ENCODE measurements at regions not wholly inside any gene's neighbourhood (a gene's known extent, or its start where the extent isn't known, plus 50 kb on each side); places are given as distances from the start of the nearest gene placed in this dataset.

GRCh38 chr10:9416331-9416730 lies 1361.8 kb downstream of the GATA3 start:
- Mint-ChIP-seq H3K36me3 (no peaks in the 10 kb centered on the region), H3K4me1 (no peaks in the 10 kb centered on the region), H3K4me3 (no peak overlapping the region), H3K27ac (no peak overlapping the region), H3K9me3 (no peaks in the 10 kb centered on the region), H3K27me3 (ENCODE audit: insufficient read depth, low read depth) (peaks cover 3% of the 10 kb centered on the region)
- no peak overlapping the region for H2AFZ ChIP-seq (replicated peaks)
- H4K20me1 ChIP-seq (ENCODE audit: low read depth) = no peaks in the 10 kb centered on the region
- no peak overlapping the region for H3K4me2 ChIP-seq
- no peak overlapping the region for H3K4me3 ChIP-seq
- no peaks in the 10 kb centered on the region for H3K36me3 ChIP-seq
- no peaks in the 10 kb centered on the region for H3K4me1 ChIP-seq
- H3K27me3 ChIP-seq = no peaks in the 10 kb centered on the region
- H3K9ac ChIP-seq = no peak overlapping the region
- TF ChIP-seq EZH2 (IDR thresholded peaks at IDR 0.05) = no peak
- no peak for TF ChIP-seq EZH2phosphoT487 (IDR thresholded peaks at IDR 0.05)
- TF ChIP-seq, protein P1, sequence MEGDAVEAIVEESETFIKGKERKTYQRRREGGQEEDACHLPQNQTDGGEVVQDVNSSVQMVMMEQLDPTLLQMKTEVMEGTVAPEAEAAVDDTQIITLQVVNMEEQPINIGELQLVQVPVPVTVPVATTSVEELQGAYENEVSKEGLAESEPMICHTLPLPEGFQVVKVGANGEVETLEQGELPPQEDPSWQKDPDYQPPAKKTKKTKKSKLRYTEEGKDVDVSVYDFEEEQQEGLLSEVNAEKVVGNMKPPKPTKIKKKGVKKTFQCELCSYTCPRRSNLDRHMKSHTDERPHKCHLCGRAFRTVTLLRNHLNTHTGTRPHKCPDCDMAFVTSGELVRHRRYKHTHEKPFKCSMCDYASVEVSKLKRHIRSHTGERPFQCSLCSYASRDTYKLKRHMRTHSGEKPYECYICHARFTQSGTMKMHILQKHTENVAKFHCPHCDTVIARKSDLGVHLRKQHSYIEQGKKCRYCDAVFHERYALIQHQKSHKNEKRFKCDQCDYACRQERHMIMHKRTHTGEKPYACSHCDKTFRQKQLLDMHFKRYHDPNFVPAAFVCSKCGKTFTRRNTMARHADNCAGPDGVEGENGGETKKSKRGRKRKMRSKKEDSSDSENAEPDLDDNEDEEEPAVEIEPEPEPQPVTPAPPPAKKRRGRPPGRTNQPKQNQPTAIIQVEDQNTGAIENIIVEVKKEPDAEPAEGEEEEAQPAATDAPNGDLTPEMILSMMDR (IDR thresholded peaks at IDR 0.05) = no peak
- H3K27ac ChIP-seq = no peak overlapping the region
- no peaks in the 10 kb centered on the region for H3F3A ChIP-seq (ENCODE audit: low read depth)
- no peaks in the 10 kb centered on the region for H3K79me2 ChIP-seq (ENCODE audit: low read depth)
- DNase-seq (ENCODE audit: low spot score) = no peak
- H3K9me3 ChIP-seq (ENCODE audit: low read depth) = peaks cover 3% of the 10 kb centered on the region

DNA sequence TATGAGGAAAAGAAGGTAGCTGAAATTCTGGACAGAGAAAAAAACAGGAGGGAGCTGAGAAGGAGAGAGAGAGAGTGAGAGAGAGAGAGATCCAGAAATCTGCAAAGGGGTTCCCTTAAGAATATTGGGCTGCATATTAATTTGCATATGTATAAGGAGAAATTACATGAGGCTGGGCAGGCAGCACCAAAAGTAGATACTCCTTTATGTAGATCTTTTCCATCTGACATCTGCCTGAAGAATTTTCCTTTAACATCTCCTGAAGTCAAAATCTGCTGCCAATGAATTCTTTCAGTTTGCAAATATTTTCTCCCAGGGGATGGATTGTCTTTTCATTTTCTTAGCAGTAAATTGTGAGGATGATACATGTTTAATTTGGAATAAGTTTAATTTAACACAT lies 1365.3 kb downstream of the GATA3 start:
- no peak overlapping the region for H3K4me3 ChIP-seq
- no peaks in the 10 kb centered on the region for H3K4me1 ChIP-seq
- peak overlapping the region; percentile 58 for H2AFZ ChIP-seq (replicated peaks)
- TF ChIP-seq EZH2 (IDR thresholded peaks at IDR 0.05) = no peak
- no peaks in the 10 kb centered on the region for H3K36me3 Mint-ChIP-seq
- no peaks in the 10 kb centered on the region for H3K9me3 Mint-ChIP-seq
- H3K27ac Mint-ChIP-seq = no peak overlapping the region
- peaks cover 3% of the 10 kb centered on the region for H3K27me3 Mint-ChIP-seq (ENCODE audit: insufficient read depth, low read depth)
- no peak overlapping the region for H3K4me3 Mint-ChIP-seq
- H3K79me2 ChIP-seq (ENCODE audit: low read depth) = no peaks in the 10 kb centered on the region
- H4K20me1 ChIP-seq (ENCODE audit: low read depth) = no peaks in the 10 kb centered on the region
- H3K27ac ChIP-seq = no peak overlapping the region
- no peaks in the 10 kb centered on the region for H3K36me3 ChIP-seq
- DNase-seq (ENCODE audit: low spot score) = no peak
- H3K4me2 ChIP-seq = no peak overlapping the region
- H3K9me3 ChIP-seq (ENCODE audit: low read depth) = peaks cover 7% of the 10 kb centered on the region
- no peaks in the 10 kb centered on the region for H3K27me3 ChIP-seq
- no peaks in the 10 kb centered on the region for H3K4me1 Mint-ChIP-seq
- H3F3A ChIP-seq (ENCODE audit: low read depth) = no peaks in the 10 kb centered on the region
- H3K9ac ChIP-seq = no peak overlapping the region

DNA sequence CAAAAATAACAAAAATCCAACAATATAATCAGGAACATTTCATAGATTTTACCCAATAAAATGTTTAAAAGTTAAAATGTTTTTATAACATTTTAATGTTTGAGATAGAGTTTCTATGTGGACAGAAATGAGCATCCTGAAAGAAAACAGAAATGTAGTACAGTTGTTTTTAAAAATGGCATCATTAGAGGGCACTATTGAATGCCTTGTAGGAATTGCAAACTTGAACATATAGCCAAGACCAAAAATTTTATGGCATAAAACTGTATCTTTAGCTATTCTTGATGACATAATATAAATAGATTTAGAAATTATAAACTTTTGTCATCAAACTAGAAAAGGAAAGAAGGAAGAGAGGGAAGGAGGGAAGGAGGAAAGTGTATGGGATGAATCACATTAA lies 1372.7 kb downstream of the GATA3 start:
- no peaks in the 10 kb centered on the region for H3K36me3 Mint-ChIP-seq
- H3K4me3 ChIP-seq = no peak overlapping the region
- H4K20me1 ChIP-seq (ENCODE audit: low read depth) = no peaks in the 10 kb centered on the region
- TF ChIP-seq EZH2phosphoT487 (IDR thresholded peaks at IDR 0.05) (no peak), EZH2 (IDR thresholded peaks at IDR 0.05) (no peak)
- TF ChIP-seq, protein P1 (IDR thresholded peaks at IDR 0.05) = peak; percentile 5
- peaks cover 4% of the 10 kb centered on the region for H3K9me3 ChIP-seq (ENCODE audit: low read depth)
- H3K4me3 Mint-ChIP-seq = no peak overlapping the region
- no peak overlapping the region for H3K9ac ChIP-seq
- no peak for DNase-seq (ENCODE audit: low spot score)
- no peak overlapping the region for H3K27ac Mint-ChIP-seq
- no peaks in the 10 kb centered on the region for H3K9me3 Mint-ChIP-seq
- H3K36me3 ChIP-seq = no peaks in the 10 kb centered on the region
- peaks cover 6% of the 10 kb centered on the region for H3K4me1 ChIP-seq
- no peaks in the 10 kb centered on the region for H3K4me1 Mint-ChIP-seq
- H2AFZ ChIP-seq (replicated peaks) = no peak overlapping the region
- no peak overlapping the region for H3K4me2 ChIP-seq
- H3K79me2 ChIP-seq (ENCODE audit: low read depth) = no peaks in the 10 kb centered on the region
- H3K27me3 Mint-ChIP-seq (ENCODE audit: insufficient read depth, low read depth) = no peaks in the 10 kb centered on the region
- no peaks in the 10 kb centered on the region for H3K27me3 ChIP-seq
- no peak overlapping the region for H3K27ac ChIP-seq
- H3F3A ChIP-seq (ENCODE audit: low read depth) = no peaks in the 10 kb centered on the region

DNA sequence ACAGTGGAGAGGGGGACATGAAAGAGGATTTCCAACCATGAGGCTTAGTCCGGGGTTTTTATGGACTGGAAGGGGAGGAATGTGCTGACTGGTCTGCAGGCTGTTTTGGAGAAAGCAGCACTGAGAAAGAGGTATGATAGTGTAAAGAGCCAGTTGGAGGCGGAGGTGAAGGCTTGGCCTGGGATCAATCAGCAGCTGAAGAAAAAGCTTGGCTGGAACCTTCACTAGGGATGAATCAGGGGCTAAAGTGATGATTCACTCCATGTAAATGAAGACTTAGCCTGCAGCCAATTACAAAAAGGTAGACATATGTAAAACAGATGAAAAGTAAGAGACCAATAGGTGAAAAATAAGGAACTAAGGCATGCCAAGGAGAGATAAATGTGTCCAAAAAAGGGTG lies 1382.6 kb downstream of the GATA3 start:
- Histone ChIP-seq H3K4me3 (no peak overlapping the region), H3F3A (ENCODE audit: low read depth) (no peaks in the 10 kb centered on the region), H3K4me1 (no peaks in the 10 kb centered on the region), H3K27ac (no peak overlapping the region), H3K4me2 (no peak overlapping the region), H4K20me1 (ENCODE audit: low read depth) (no peaks in the 10 kb centered on the region), H2AFZ (replicated peaks) (peak overlapping the region; percentile 94), H3K9me3 (ENCODE audit: low read depth) (no peaks in the 10 kb centered on the region), H3K36me3 (no peaks in the 10 kb centered on the region), H3K9ac (no peak overlapping the region), H3K27me3 (no peaks in the 10 kb centered on the region), H3K79me2 (ENCODE audit: low read depth) (no peaks in the 10 kb centered on the region)
- TF ChIP-seq, protein P1 (IDR thresholded peaks at IDR 0.05) = no peak
- TF ChIP-seq EZH2phosphoT487 (IDR thresholded peaks at IDR 0.05) = no peak
- TF ChIP-seq EZH2 (IDR thresholded peaks at IDR 0.05) = no peak
- H3K9me3 Mint-ChIP-seq = no peaks in the 10 kb centered on the region
- H3K4me1 Mint-ChIP-seq = no peaks in the 10 kb centered on the region
- H3K36me3 Mint-ChIP-seq = no peaks in the 10 kb centered on the region
- DNase-seq (ENCODE audit: low spot score) = no peak
- peak overlapping the region; percentile 22 for H3K27ac Mint-ChIP-seq
- H3K27me3 Mint-ChIP-seq (ENCODE audit: insufficient read depth, low read depth) = no peaks in the 10 kb centered on the region
- no peak overlapping the region for H3K4me3 Mint-ChIP-seq

Measured in neural progenitor cell (in vitro differentiated cells).